ENCODE measurements at regions not wholly inside any gene's neighbourhood (a gene's known extent, or its start where the extent isn't known, plus 50 kb on each side); places are given as distances from the start of the nearest gene placed in this dataset.
A peak's percentile ranks its signal among the peaks of the same experiment; 100 is the strongest.

GRCh38 chr20:51092338-51092737 lies 69.4 kb upstream of the KCNG1 start:
- peak; percentile 56 for DNase-seq

GRCh38 chr20:51091406-51092195 lies 68.7 kb upstream of the KCNG1 start:
- DNase-seq = peak; percentile 26

- no peak for DNase-seq
Observed at GRCh38 chr20:51089840-51090239, 66.9 kb upstream of the KCNG1 start.

GRCh38 chr20:51089272-51089781 lies 66.4 kb upstream of the KCNG1 start:
- DNase-seq = no peak

- DNase-seq = no peak
Observed at GRCh38 chr20:51087266-51087665, 64.4 kb upstream of the KCNG1 start.

GRCh38 chr20:51085769-51086168 lies 62.9 kb upstream of the KCNG1 start:
- DNase-seq = no peak

GRCh38 chr20:51084593-51085377 lies 61.9 kb upstream of the KCNG1 start:
- DNase-seq = no peak

- DNase-seq = no peak
Observed at GRCh38 chr20:51083447-51083846, 60.5 kb upstream of the KCNG1 start.

- DNase-seq = no peak
Observed at GRCh38 chr20:51082988-51083387, 60.1 kb upstream of the KCNG1 start.

GRCh38 chr20:51080516-51080915 lies 57.6 kb upstream of the KCNG1 start:
- DNase-seq = no peak

GRCh38 chr20:51079488-51079887 lies 56.6 kb upstream of the KCNG1 start:
- no peak for DNase-seq

GRCh38 chr20:51077686-51078060 lies 54.8 kb upstream of the KCNG1 start:
- DNase-seq = no peak

- no peak for DNase-seq
Observed at GRCh38 chr20:51076786-51077685, 54.1 kb upstream of the KCNG1 start.

GRCh38 chr20:51074062-51074461 lies 51.2 kb upstream of the KCNG1 start:
- DNase-seq = no peak
